Chondrocyte (in vitro differentiated cells): ENCODE measurements at regions not wholly inside any gene's neighbourhood (a gene's known extent, or its start where the extent isn't known, plus 50 kb on each side); places are given as distances from the start of the nearest gene placed in this dataset.

Source experiments
- DNase-seq: peaks from one replicate; pipeline ENCODE4 v3.0.0; 2021; ENCODE audit warnings: mixed read lengths, low spot score
- H3K27ac Mint-ChIP-seq: one replicate; pipeline ENCODE4 v1.8.0; 2021; ENCODE audit warnings: mild to moderate bottlenecking, moderate library complexity, mixed read lengths; ENCODE audit not compliant: unreplicated experiment
- H3K27me3 Mint-ChIP-seq: 2 replicates; pipeline ENCODE4 v1.8.0; 2021; ENCODE audit warnings: low read depth, mixed read lengths
- H3K36me3 Mint-ChIP-seq: 2 replicates; pipeline ENCODE4 v1.8.0; 2021; ENCODE audit warnings: low read depth, mixed read lengths
- H3K4me1 Mint-ChIP-seq: 2 replicates; pipeline ENCODE4 v1.8.0; 2021; ENCODE audit warnings: low read depth, mild to moderate bottlenecking, mixed read lengths
- H3K4me3 Mint-ChIP-seq: one replicate; pipeline ENCODE4 v1.8.0; 2021; ENCODE audit warnings: mild to moderate bottlenecking, moderate library complexity, mixed read lengths; ENCODE audit not compliant: unreplicated experiment
- H3K9me3 Mint-ChIP-seq: 2 replicates; pipeline ENCODE4 v1.8.0; 2021; ENCODE audit warnings: low read depth, mixed read lengths
- TF ChIP-seq, protein P1 (sequence below): fragments of 200-600 bp; sonication (generic); IDR thresholded peaks from 2 replicates; pipeline ENCODE4 v1.5.0; 2021; ENCODE audit warnings: antibody characterized with exemption, mild to moderate bottlenecking, moderate library complexity

DNA sequence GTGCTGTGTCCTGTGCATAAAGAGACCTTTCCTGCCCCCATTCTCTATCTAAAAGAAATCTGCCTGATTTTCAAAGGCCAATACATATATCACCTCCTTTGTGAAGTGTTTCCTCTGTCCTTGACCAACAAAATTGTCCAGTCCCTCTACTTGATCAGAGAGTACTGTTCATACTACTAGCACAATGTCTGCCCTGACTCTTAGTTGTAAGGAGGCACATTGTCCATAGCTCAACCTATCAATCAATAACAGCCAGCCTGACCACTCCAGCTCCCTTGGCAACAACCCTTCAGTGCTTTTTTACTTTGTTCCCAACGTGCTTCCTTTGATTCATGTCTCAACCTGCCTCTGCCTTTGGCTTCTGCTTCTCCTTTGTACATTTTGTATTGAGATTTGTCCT, 398.9 kb downstream of the TRIB2 start:
- Mint-ChIP-seq H3K4me1 (peaks cover 4% of the 10 kb centered on the region), H3K4me3 (no peak overlapping the region), H3K27me3 (no peaks in the 10 kb centered on the region), H3K27ac (no peak overlapping the region), H3K9me3 (peaks cover 5% of the 10 kb centered on the region), H3K36me3 (peaks cover 1% of the 10 kb centered on the region)
- TF ChIP-seq, protein P1, sequence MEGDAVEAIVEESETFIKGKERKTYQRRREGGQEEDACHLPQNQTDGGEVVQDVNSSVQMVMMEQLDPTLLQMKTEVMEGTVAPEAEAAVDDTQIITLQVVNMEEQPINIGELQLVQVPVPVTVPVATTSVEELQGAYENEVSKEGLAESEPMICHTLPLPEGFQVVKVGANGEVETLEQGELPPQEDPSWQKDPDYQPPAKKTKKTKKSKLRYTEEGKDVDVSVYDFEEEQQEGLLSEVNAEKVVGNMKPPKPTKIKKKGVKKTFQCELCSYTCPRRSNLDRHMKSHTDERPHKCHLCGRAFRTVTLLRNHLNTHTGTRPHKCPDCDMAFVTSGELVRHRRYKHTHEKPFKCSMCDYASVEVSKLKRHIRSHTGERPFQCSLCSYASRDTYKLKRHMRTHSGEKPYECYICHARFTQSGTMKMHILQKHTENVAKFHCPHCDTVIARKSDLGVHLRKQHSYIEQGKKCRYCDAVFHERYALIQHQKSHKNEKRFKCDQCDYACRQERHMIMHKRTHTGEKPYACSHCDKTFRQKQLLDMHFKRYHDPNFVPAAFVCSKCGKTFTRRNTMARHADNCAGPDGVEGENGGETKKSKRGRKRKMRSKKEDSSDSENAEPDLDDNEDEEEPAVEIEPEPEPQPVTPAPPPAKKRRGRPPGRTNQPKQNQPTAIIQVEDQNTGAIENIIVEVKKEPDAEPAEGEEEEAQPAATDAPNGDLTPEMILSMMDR: no peak
- no peak for DNase-seq

DNA sequence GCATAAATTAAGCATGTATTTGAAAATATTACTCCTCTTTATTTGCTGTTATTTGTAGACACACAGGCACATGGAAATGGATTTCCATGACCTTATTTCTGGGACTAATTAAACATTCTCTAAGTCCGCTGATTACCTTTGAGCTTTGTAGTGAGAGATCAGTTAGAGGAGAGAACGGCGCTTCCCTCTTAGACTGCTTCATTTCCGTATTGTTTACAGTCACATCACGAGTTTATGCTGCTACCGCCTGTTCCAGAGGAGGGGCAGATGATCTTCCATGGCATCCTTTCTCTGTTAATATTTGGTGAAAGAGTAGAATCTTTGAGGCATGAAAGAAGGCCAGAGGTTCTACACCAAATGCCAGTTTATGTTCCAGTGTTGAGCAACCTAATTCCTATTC, 404.4 kb downstream of the TRIB2 start:
- no peak for DNase-seq
- no peaks in the 10 kb centered on the region for H3K4me1 Mint-ChIP-seq
- peaks cover 12% of the 10 kb centered on the region for H3K27me3 Mint-ChIP-seq
- H3K27ac Mint-ChIP-seq: no peak overlapping the region
- TF ChIP-seq, protein P1: no peak
- no peak overlapping the region for H3K4me3 Mint-ChIP-seq
- no peaks in the 10 kb centered on the region for H3K9me3 Mint-ChIP-seq
- no peaks in the 10 kb centered on the region for H3K36me3 Mint-ChIP-seq

DNA sequence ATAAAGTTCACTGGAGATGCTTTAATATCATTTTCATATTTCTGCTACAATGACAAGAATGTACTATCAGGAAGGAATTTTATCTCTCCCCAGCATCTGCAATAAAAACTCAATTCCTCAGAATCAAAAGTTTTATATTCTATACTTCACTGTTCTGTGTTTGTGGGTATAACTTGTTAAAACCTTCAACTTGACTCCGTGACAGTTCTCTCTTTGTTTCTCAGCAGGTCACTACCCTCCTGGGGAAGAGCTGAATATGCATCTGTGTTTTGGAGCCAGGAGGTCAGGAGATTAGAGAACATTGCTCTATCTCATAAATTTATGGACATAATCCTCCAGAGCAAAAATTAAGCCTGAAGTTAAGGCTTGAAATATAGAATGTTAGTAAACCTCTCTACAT, 411.4 kb downstream of the TRIB2 start:
- DNase-seq: no peak
- Mint-ChIP-seq H3K9me3 (no peaks in the 10 kb centered on the region), H3K4me1 (no peaks in the 10 kb centered on the region), H3K4me3 (no peak overlapping the region), H3K27me3 (peaks cover 21% of the 10 kb centered on the region), H3K27ac (no peak overlapping the region), H3K36me3 (no peaks in the 10 kb centered on the region)
- TF ChIP-seq, protein P1: no peak

DNA sequence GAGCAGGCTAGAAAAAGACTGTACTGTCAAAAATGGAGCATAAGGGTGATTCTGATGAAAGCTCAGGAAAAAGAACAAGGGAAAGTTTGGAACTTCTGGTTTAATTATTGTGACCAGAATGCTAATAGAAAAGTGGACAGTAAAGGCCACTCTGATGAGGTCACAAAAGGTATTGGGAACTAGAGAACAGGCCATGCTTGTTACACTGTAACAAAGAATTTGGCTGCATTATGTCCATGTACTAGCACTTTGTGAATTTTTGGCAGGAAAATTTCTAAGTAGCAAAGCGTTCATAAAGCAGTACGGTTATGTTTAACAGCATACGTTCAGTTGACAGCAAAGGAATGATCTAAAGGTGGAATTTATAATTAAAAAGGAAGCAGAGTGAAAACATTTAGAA, 418.6 kb downstream of the TRIB2 start:
- peaks cover 4% of the 10 kb centered on the region for H3K27me3 Mint-ChIP-seq

DNA sequence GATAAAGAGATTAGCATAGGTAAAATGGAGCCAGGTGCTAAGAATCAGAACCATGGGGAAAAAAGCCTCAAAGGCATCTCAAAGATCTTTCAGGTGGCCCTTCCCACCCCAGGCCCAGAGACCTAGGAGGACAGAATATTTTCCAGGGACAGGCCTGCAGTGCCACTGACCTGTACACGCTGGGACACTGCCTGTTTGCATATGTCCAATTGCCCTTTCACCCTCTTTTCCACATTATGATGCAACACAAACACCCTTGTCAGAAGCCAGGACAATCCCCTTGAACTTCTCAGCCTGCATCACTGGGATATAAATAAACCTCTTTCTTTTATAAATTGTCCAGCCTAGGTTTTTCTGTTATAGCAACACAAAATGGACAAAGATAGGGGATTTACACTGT, 419.1 kb downstream of the TRIB2 start:
- Mint-ChIP-seq H3K4me3 (no peak overlapping the region), H3K36me3 (no peaks in the 10 kb centered on the region), H3K4me1 (no peaks in the 10 kb centered on the region), H3K27me3 (peaks cover 4% of the 10 kb centered on the region), H3K9me3 (no peaks in the 10 kb centered on the region), H3K27ac (no peak overlapping the region)
- TF ChIP-seq, protein P1: no peak
- no peak for DNase-seq

More for the DNA sequence above, 418.6 kb downstream of the TRIB2 start:
- no peak for DNase-seq
- H3K27ac Mint-ChIP-seq: no peak overlapping the region
- H3K4me3 Mint-ChIP-seq: no peak overlapping the region
- no peaks in the 10 kb centered on the region for H3K36me3 Mint-ChIP-seq
- no peaks in the 10 kb centered on the region for H3K4me1 Mint-ChIP-seq
- TF ChIP-seq, protein P1: no peak
- no peaks in the 10 kb centered on the region for H3K9me3 Mint-ChIP-seq
